ENCODE measurements at regions not wholly inside any gene's neighbourhood (a gene's known extent, or its start where the extent isn't known, plus 50 kb on each side); places are given as distances from the start of the nearest gene placed in this dataset.

- Histone ChIP-seq H4K20me1 (replicated peaks in 1 of 2; ENCODE audit: control insufficient read depth in 1 of 2, insufficient read depth in 2 of 2, low read length in 2 of 2) (no peaks in the 10 kb centered on the region), H3K23ac (ENCODE audit: insufficient read length) (no peak overlapping the region), H2BK15ac (ENCODE audit: low read length) (no peak overlapping the region), H4K91ac (replicated peaks; ENCODE audit: insufficient read length, low read length) (no peak overlapping the region), H3K9ac (replicated peaks in 1 of 4; ENCODE audit: extremely low read depth in 1 of 4, low read depth in 3 of 4, low read length in 3 of 4) (no peak overlapping the region), H2AK5ac (ENCODE audit: low read depth, low read length) (no peak overlapping the region), H3K79me1 (ENCODE audit: low read depth, low read length) (no peaks in the 10 kb centered on the region), H3K27me3 (replicated peaks in 1 of 4; ENCODE audit: control insufficient read depth in 3 of 4, extremely low read depth in 1 of 4, insufficient read depth in 3 of 4, low read length in 3 of 4) (no peaks in the 10 kb centered on the region), H3K9me3 (ENCODE audit: insufficient read depth in 2 of 2, low read depth in 1 of 2, low read length in 1 of 2) (no peaks in the 10 kb centered on the region), H2BK5ac (ENCODE audit: low read depth, low read length) (no peak overlapping the region), H3K79me2 (ENCODE audit: control insufficient read depth in 1 of 2, insufficient read depth in 2 of 2, low read length in 2 of 2) (no peaks in the 10 kb centered on the region), H3K36me3 (ENCODE audit: control insufficient read depth in 2 of 4, insufficient read depth in 4 of 4, low read length in 3 of 4) (no peaks in the 10 kb centered on the region), H3K4me2 (ENCODE audit: insufficient read depth in 1 of 2, low read depth in 2 of 2, low read length in 2 of 2) (no peak overlapping the region), H3K14ac (ENCODE audit: insufficient read length) (no peak overlapping the region), H4K8ac (ENCODE audit: extremely low read depth, insufficient read depth, low read length) (no peak overlapping the region), H3K27ac (ENCODE audit: low read depth, low read length) (no peak overlapping the region), H3K4me3 (ENCODE audit: extremely low read depth in 1 of 4, insufficient read depth in 2 of 4, low read depth in 3 of 4, low read length in 4 of 4) (no peak overlapping the region), H2BK120ac (replicated peaks; ENCODE audit: low read depth, low read length) (no peak overlapping the region), H2BK20ac (ENCODE audit: low read length) (no peak overlapping the region), H3K4ac (replicated peaks; ENCODE audit: insufficient read length, low read depth, low read length) (no peak overlapping the region), H3K18ac (ENCODE audit: extremely low read depth, low read length) (no peak overlapping the region), H3K4me1 (replicated peaks in 1 of 4; ENCODE audit: control insufficient read depth in 3 of 4, insufficient read depth in 4 of 4, low read length in 3 of 4) (peaks cover 2 to 6% (median 3%) of the 10 kb centered on the region in 4 experiments; a peak in 3 of 7 replicates), H3K56ac (replicated peaks; ENCODE audit: insufficient read length, low read depth, low read length) (no peak overlapping the region), H2BK12ac (ENCODE audit: low read depth, low read length) (no peak overlapping the region), H3K23me2 (ENCODE audit: low read depth, low read length) (no peaks in the 10 kb centered on the region), H4K5ac (ENCODE audit: insufficient read length, low read depth, low read length) (no peak overlapping the region), H2AFZ (ENCODE audit: low read length) (no peak overlapping the region)
- ChIA-PET POLR2A (ENCODE audit: partially characterized antibody) (no interaction called here), CTCF (ENCODE audit: partially characterized antibody) (interaction anchor here (2.2 kb wide), 1 partner anchor 12 kb away, joined by 12 read pairs; no protein-coding TSS in a partner anchor)
- FAIRE-seq (no peak), DNase-seq (ENCODE audit: low read depth in 1 of 2, low spot score in 2 of 2) (no peak)
- TF ChIP-seq RXRA (IDR thresholded peaks at IDR 0.05; ENCODE audit: insufficient read depth, low read depth, low read length) (no peak), SRF (IDR thresholded peaks at IDR 0.05; ENCODE audit: low read depth, low read length) (no peak), TCF12 (IDR thresholded peaks at IDR 0.05; ENCODE audit: low read depth, low read length) (no peak), CHD2 (IDR thresholded peaks at IDR 0.05; ENCODE audit: low read length) (no peak), POU5F1 (IDR thresholded peaks at IDR 0.05; ENCODE audit: low read depth, low read length) (no peak), ASH2L (IDR thresholded peaks at IDR 0.05; ENCODE audit: low read length) (no peak)
- WGBS, 2 experiments (ENCODE audit: extremely low coverage in 1 of 2, insufficient coverage in 1 of 2, insufficient read length in 1 of 2, insufficient replicate concordance in 2 of 2, low coverage in 1 of 2, low lambda C conversion rate in 2 of 2, missing lambda C conversion rate in 1 of 2): 95% methylated on average over 1 of the region's 1 CpG; no CpG with 5 or more reads in 1 of the 2 experiments
Measured at GRCh38 chr1:91153341-91153740, 131.5 kb upstream of the ZNF644 start.

Data from H1 (cell line).